OCI-LY7 (cell line): ENCODE measurements at regions not wholly inside any gene's neighbourhood (a gene's known extent, or its start where the extent isn't known, plus 50 kb on each side); places are given as distances from the start of the nearest gene placed in this dataset.

Experiments
- BruUV-seq: library from RNA; stranded (reverse); fragments of 400-500 nt; replicated peaks from 2 replicates; lab custom pipeline; 2021; lab: Mats Ljungman, UMichigan
- CTCF ChIA-PET: fragments of 300-600 bp; sonication (Branson Sonifier 250); formaldehyde crosslinking; loops from one replicate; lab custom pipeline; 2022; ENCODE audit warnings: antibody characterized with exemption; ENCODE audit not compliant: unreplicated experiment; lab: Charles Lee
- POLR2A ChIA-PET: fragments of 300-600 bp; sonication (Branson Sonifier 250); formaldehyde crosslinking; loops from one replicate; lab custom pipeline; 2022; ENCODE audit warnings: antibody characterized with exemption; lab: Charles Lee
- DNase-seq: peaks from one replicate; pipeline ENCODE4 v3.0.0-alpha.2; 2015; ENCODE audit warnings: low spot score
- H2AFZ ChIP-seq: fragments of 200-600 bp; sonication (generic), shearing (Covaris generic); 2 replicates; pipeline ENCODE4 v1.6.1; 2014; ENCODE audit warnings: mild to moderate bottlenecking, antibody characterized with exemption, low read length, moderate library complexity
- H3K27ac ChIP-seq: fragments of 200-600 bp; sonication (generic); 2 replicates; pipeline ENCODE4 v1.5.1; 2014; ENCODE audit warnings: mixed run types, low read depth, mild to moderate bottlenecking, moderate library complexity, low read length, inconsistent platforms; ENCODE audit not compliant: poor library complexity, severe bottlenecking
- H3K36me3 ChIP-seq: fragments of 200-600 bp; sonication (generic); 2 replicates; pipeline ENCODE4 v1.6.1; 2014; ENCODE audit warnings: mild to moderate bottlenecking, antibody characterized with exemption, low read length, moderate library complexity, mixed read lengths; ENCODE audit not compliant: insufficient read depth
- H3K4me1 ChIP-seq: fragments of 200-600 bp; sonication (generic); 2 replicates; pipeline ENCODE4 v1.5.1; 2014; ENCODE audit warnings: mild to moderate bottlenecking, low read length; ENCODE audit not compliant: insufficient read depth, poor library complexity, severe bottlenecking
- H3K4me2 ChIP-seq: fragments of 200-600 bp; sonication (generic); 2 replicates; pipeline ENCODE4 v1.6.1; 2014; ENCODE audit warnings: mild to moderate bottlenecking, low read length
- H3K4me3 ChIP-seq: fragments of 200-600 bp; sonication (generic); 2 replicates; pipeline ENCODE4 v1.5.1; 2014; ENCODE audit warnings: mild to moderate bottlenecking, low read depth, low read length; ENCODE audit not compliant: poor library complexity, severe bottlenecking
- H3K79me2 ChIP-seq: fragments of 200-600 bp; sonication (generic); 2 replicates; pipeline ENCODE4 v1.6.1; 2016; ENCODE audit warnings: low read depth, mild to moderate bottlenecking, low read length, moderate library complexity, mixed read lengths; ENCODE audit not compliant: insufficient read depth
- H3K9me2 ChIP-seq: fragments of 200-600 bp; sonication (generic); 2 replicates; pipeline ENCODE4 v1.6.1; 2016; ENCODE audit warnings: mild to moderate bottlenecking, low read length, mixed read lengths; ENCODE audit not compliant: insufficient read depth
- H3K9me3 ChIP-seq: fragments of 200-600 bp; sonication (generic); 2 replicates; pipeline ENCODE4 v1.6.1; 2014; ENCODE audit warnings: mild to moderate bottlenecking, mixed run types, low read length, mixed read lengths
- H4K20me1 ChIP-seq: fragments of 200-600 bp; sonication (generic); 2 replicates; pipeline ENCODE4 v1.6.1; 2014; ENCODE audit warnings: mild to moderate bottlenecking, antibody characterized with exemption, low read length, moderate library complexity, mixed read lengths; ENCODE audit not compliant: insufficient read depth
- CTCF ChIP-seq: fragments of 200-600 bp; sonication (generic); conservative IDR thresholded peaks from 2 replicates; pipeline ENCODE4 v1.5.1; 2014; ENCODE audit warnings: mild to moderate bottlenecking, antibody characterized with exemption, low read length, moderate library complexity, mixed read lengths
- EZH2phosphoT487 ChIP-seq: fragments of 200-600 bp; sonication (generic); IDR thresholded peaks from 2 replicates; pipeline ENCODE4 v1.6.1; 2018; ENCODE audit warnings: low read depth, borderline replicate concordance, mild to moderate bottlenecking, mixed run types, antibody characterized with exemption, low read length, moderate library complexity, mixed read lengths
- intact Hi-C: fragments of 100-400 bp; cut with micrococcal nuclease; formaldehyde crosslinking; loops from one replicate; pipeline ENCODE4 v1.10.0; 2022; ENCODE audit not compliant: unreplicated experiment

GRCh38 chr6:93787841-93788240 is 368.5 kb upstream of the EPHA7 start:
- TF ChIP-seq EZH2phosphoT487 (no peak), CTCF (no peak)
- intact Hi-C loops = no loop called here
- Histone ChIP-seq H2AFZ (no peak overlapping the region), H3K79me2 (no peaks in the 10 kb centered on the region), H4K20me1 (no peaks in the 10 kb centered on the region), H3K4me3 (no peak overlapping the region), H3K4me2 (no peak overlapping the region), H3K9me2 (no peaks in the 10 kb centered on the region), H3K27ac (no peak overlapping the region), H3K36me3 (no peaks in the 10 kb centered on the region), H3K4me1 (no peaks in the 10 kb centered on the region), H3K9me3 (no peaks in the 10 kb centered on the region)
- ChIA-PET POLR2A (no interaction called here), CTCF (no interaction called here)
- no TSS peak for BruUV-seq
- no peak for DNase-seq

GRCh38 chr6:93786474-93787330 is 367.3 kb upstream of the EPHA7 start:
- no peak overlapping the region for H3K4me2 ChIP-seq
- H3K4me1 ChIP-seq = no peaks in the 10 kb centered on the region
- no peak overlapping the region for H3K27ac ChIP-seq
- BruUV-seq = no TSS peak
- no peaks in the 10 kb centered on the region for H4K20me1 ChIP-seq
- no peak overlapping the region for H2AFZ ChIP-seq
- TF ChIP-seq EZH2phosphoT487 (no peak), CTCF (no peak)
- no peak overlapping the region for H3K4me3 ChIP-seq
- no peaks in the 10 kb centered on the region for H3K9me3 ChIP-seq
- ChIA-PET POLR2A (interaction anchor here (0.5 kb wide), 1 partner anchor 60 kb away, joined by 5 read pairs; no protein-coding TSS in a partner anchor), CTCF (no interaction called here)
- H3K79me2 ChIP-seq = no peaks in the 10 kb centered on the region
- intact Hi-C loops = no loop called here
- H3K36me3 ChIP-seq = no peaks in the 10 kb centered on the region
- DNase-seq = no peak
- H3K9me2 ChIP-seq = no peaks in the 10 kb centered on the region

GRCh38 chr6:93785694-93786030 is 366.3 kb upstream of the EPHA7 start:
- TF ChIP-seq CTCF (no peak), EZH2phosphoT487 (no peak)
- no peaks in the 10 kb centered on the region for H3K9me3 ChIP-seq
- H2AFZ ChIP-seq = no peak overlapping the region
- no peaks in the 10 kb centered on the region for H3K4me1 ChIP-seq
- BruUV-seq = no TSS peak
- intact Hi-C loops = no loop called here
- no peak for DNase-seq
- no peaks in the 10 kb centered on the region for H4K20me1 ChIP-seq
- no peaks in the 10 kb centered on the region for H3K36me3 ChIP-seq
- no peak overlapping the region for H3K27ac ChIP-seq
- H3K4me3 ChIP-seq = no peak overlapping the region
- no peak overlapping the region for H3K4me2 ChIP-seq
- H3K79me2 ChIP-seq = no peaks in the 10 kb centered on the region
- POLR2A ChIA-PET = no interaction called here
- no peaks in the 10 kb centered on the region for H3K9me2 ChIP-seq
- CTCF ChIA-PET = no interaction called here
